AG04450 (cell line): ENCODE measurements at regions not wholly inside any gene's neighbourhood (a gene's known extent, or its start where the extent isn't known, plus 50 kb on each side); places are given as distances from the start of the nearest gene placed in this dataset.
"Not testable (repeated sequence)": the region's sequence is repeated elsewhere in the genome, so short reads cannot be mapped to it uniquely, and the experiment has no call there.

Source experiments
- CTCF ChIA-PET: fragments of 300-600, 350-600 bp; formaldehyde crosslinking; extraction: SDS; loops from one replicate; lab custom pipeline; 2022; ENCODE audit warnings: antibody characterized with exemption, inconsistent platforms; lab: Charles Lee
- POLR2A ChIA-PET: fragments of 350-600 bp; formaldehyde crosslinking; extraction: SDS; loops from one replicate; lab custom pipeline; 2021; ENCODE audit warnings: antibody characterized with exemption, inconsistent platforms; lab: Yijun Ruan, JAX
- DNase-seq: peaks from one replicate; pipeline ENCODE4 v3.0.0-alpha.2; 2011; ENCODE audit warnings: low read depth, low spot score
- H3K27ac ChIP-seq: one replicate; pipeline ENCODE4 v1.5.1; 2012; ENCODE audit warnings: low read depth, low read length, control low read depth
- H3K27me3 ChIP-seq: one replicate; pipeline ENCODE4 v1.6.0; 2012; ENCODE audit warnings: low read length; ENCODE audit not compliant: control insufficient read depth, insufficient read depth
- H3K4me3 ChIP-seq: 2 replicates; pipeline ENCODE4 v1.5.1; 2011; ENCODE audit warnings: mild to moderate bottlenecking, low read depth, low read length, control low read depth
- H3K9me3 ChIP-seq: 2 replicates; pipeline ENCODE4 v1.5.1; 2012; ENCODE audit warnings: low read length; ENCODE audit not compliant: control insufficient read depth, insufficient read depth
- TF ChIP-seq, protein P1 (sequence below): IDR thresholded peaks from 2 replicates; pipeline ENCODE4 v1.5.1; 2011; ENCODE audit warnings: low read depth, low read length, control low read depth, inconsistent platforms

DNA sequence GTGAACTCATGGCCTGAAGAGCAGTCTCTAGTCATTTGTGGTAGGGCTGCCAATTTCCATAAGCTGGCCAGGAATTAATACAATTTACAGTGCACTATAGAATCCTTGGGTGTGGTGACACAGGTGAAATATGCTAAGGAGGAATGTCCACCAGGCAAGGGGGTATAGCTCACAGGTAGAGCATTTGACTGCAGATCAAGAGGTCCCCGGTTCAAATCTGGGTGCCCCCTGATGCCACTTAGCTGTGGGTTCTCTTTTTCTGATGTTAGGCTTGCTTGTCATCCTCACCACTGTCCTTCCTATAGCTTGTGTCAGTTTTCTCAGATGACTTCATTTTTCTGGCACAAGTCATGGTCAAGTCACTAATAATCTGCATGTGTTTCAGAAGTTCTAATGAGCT is 108.7 kb downstream of the ZNF467 start:
- H3K27me3 ChIP-seq: peaks cover 2% of the 10 kb centered on the region
- TF ChIP-seq, protein P1, sequence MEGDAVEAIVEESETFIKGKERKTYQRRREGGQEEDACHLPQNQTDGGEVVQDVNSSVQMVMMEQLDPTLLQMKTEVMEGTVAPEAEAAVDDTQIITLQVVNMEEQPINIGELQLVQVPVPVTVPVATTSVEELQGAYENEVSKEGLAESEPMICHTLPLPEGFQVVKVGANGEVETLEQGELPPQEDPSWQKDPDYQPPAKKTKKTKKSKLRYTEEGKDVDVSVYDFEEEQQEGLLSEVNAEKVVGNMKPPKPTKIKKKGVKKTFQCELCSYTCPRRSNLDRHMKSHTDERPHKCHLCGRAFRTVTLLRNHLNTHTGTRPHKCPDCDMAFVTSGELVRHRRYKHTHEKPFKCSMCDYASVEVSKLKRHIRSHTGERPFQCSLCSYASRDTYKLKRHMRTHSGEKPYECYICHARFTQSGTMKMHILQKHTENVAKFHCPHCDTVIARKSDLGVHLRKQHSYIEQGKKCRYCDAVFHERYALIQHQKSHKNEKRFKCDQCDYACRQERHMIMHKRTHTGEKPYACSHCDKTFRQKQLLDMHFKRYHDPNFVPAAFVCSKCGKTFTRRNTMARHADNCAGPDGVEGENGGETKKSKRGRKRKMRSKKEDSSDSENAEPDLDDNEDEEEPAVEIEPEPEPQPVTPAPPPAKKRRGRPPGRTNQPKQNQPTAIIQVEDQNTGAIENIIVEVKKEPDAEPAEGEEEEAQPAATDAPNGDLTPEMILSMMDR: no peak
- POLR2A ChIA-PET: no interaction called here
- DNase-seq: no peak
- H3K9me3 ChIP-seq: no peaks in the 10 kb centered on the region
- no peak overlapping the region for H3K4me3 ChIP-seq
- CTCF ChIA-PET: no interaction called here
- H3K27ac ChIP-seq: no peak overlapping the region

DNA sequence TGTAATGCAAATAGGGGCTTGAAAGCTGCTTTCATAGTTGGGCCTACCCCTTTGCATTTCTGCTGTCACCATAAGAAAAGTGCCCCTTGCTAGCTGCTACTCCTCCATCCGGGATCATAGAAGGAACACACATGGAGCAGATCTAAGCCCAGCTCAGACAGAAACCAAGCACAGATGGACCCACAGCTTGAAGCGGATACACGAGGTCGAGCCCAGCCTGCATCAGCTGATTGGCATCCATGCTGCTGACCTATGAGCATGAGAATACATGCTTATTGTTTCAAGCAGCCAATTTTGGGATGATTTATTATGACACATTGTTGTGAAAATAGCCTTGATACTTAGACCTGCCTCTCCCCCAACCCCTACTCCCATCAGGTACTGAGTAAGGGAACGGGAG is 109.2 kb downstream of the ZNF467 start:
- Histone ChIP-seq H3K4me3 (no peak overlapping the region), H3K9me3 (no peaks in the 10 kb centered on the region), H3K27me3 (peaks cover 2% of the 10 kb centered on the region), H3K27ac (no peak overlapping the region)
- TF ChIP-seq, protein P1: no peak
- DNase-seq: no peak
- ChIA-PET POLR2A (no interaction called here), CTCF (interaction anchor here (2.3 kb wide), 1 partner anchor 77 kb away, joined by 51 read pairs; no protein-coding TSS in a partner anchor)

DNA sequence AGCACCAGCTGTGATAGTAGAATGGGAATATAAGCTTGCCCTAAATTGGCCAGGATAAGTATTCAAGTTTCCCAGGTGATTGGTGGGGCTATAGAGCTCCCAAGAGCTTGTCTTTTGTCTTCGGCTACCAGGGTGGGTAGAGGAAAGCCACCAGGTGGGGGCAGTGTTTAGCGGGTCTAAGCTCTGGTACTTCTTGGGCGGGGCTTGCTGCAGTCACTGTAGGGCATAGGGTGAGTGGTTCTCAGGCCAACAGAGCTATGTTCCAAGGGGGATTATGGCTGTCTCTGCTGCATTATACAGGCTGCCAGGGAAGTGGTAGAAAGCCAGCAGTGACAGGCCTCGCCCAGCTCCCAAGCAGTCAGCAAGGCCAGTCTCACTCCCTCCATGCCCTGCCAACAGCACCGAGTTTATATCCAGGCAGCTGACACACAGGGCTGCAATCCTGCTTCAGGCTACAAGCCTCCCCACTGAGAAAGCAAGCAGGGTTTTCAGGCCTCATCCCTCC is 110.7 kb downstream of the ZNF467 start:
- Histone ChIP-seq H3K27me3 (peaks cover 2% of the 10 kb centered on the region), H3K27ac (no peak overlapping the region), H3K9me3 (no peaks in the 10 kb centered on the region), H3K4me3 (no peak overlapping the region)
- TF ChIP-seq, protein P1: peak; percentile 56
- POLR2A ChIA-PET: no interaction called here
- DNase-seq: no peak
- CTCF ChIA-PET: interaction anchor here (0.6 to 2.3 kb wide), 17 partner anchors 9 to 260 kb away, joined by 3 to 51 read pairs (median 4); no protein-coding TSS in a partner anchor

DNA sequence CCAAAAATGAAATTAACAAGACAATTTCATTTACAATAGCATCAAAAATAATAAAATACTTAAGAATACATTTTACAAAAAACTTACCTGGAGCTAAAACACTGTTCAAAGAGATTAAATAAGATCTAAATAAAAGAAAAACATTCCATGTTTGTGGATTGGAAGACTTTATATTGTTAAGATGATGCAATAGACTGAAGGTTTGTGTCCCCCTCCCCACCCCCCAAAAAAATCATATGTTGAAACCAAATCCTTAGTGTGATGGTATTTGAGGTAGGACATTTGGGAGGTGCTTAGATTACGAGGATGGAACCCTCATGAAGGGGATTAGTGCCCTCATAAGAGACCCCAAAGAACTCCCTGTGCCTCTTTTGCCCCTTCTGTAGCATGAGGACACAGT is 117.6 kb downstream of the ZNF467 start:
- H3K27ac ChIP-seq: no peak overlapping the region
- TF ChIP-seq, protein P1: no peak
- no peaks in the 10 kb centered on the region for H3K9me3 ChIP-seq
- no peak overlapping the region for H3K4me3 ChIP-seq
- H3K27me3 ChIP-seq: no peaks in the 10 kb centered on the region
- ChIA-PET POLR2A (no interaction called here), CTCF (no interaction called here)
- DNase-seq: no peak

DNA sequence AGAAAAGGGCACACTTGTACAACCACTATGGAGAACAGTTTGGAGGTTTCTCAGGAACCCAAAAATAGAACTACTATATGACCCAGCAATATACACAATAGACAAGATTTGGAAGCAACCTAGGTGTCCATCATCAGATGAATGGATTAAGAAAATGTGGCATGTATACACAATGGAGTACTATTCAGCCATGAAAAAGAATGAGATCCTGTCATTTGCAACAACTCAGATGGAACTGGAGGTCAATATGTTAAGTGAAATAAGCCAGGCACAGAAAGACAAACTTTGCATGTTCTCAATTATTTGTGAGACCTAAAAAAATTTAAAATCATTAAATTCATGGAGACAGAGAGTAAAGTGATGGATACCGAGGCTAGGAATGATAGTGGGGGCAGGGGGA is 118.8 kb downstream of the ZNF467 start:
- no peak for DNase-seq
- Histone ChIP-seq H3K4me3 (no peak overlapping the region), H3K27ac (no peak overlapping the region), H3K9me3 (no peaks in the 10 kb centered on the region), H3K27me3 (no peaks in the 10 kb centered on the region)
- ChIA-PET POLR2A (no interaction called here), CTCF (no interaction called here)
- TF ChIP-seq, protein P1: no peak

DNA sequence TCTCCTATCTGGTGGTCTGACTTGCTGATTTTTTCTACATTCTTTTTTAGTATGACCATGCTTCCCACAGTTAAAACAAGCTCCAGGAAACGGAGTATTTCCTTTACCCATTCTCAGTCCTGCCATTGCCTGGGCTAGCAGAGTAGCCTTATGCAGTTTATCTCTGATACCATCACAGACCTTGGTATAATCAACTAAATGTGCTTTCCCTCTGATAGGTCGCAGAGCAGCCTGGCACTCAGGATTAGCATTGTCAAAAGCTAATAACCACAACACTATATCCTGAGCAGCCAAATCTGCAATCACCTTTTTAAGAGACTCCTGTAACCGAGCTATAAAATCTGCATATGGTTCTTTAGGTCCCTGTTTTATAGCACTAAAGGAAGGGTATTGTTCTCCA is 123.2 kb downstream of the ZNF467 start:
- H3K27ac ChIP-seq, H3K9me3 ChIP-seq, H3K27me3 ChIP-seq, DNase-seq, H3K4me3 ChIP-seq, POLR2A ChIA-PET: not testable (repeated sequence)
- CTCF ChIA-PET: interaction anchor here (1.0 kb wide), 1 partner anchor 13 kb away, joined by 4 read pairs; no protein-coding TSS in a partner anchor
